Cardiac muscle cell (in vitro differentiated cells and primary cell): ENCODE measurements at regions not wholly inside any gene's neighbourhood (a gene's known extent, or its start where the extent isn't known, plus 50 kb on each side); places are given as distances from the start of the nearest gene placed in this dataset.
"Not testable (repeated sequence)": the region's sequence is repeated elsewhere in the genome, so short reads cannot be mapped to it uniquely, and the experiment has no call there.

ENCODE experiments used
- DNase-seq, 2 donors: peaks; one replicate each; pipeline versions ENCODE4 v3.0.0 to v3.0.0-alpha.2; 2010 to 2017; ENCODE audit warnings: low read depth in 1 of 2, low spot score in 1 of 2
- H3K27ac ChIP-seq: fragments of 200-600 bp; sonication (generic); 2 replicates; pipeline ENCODE4 v1.5.1; 2016
- H3K27me3 ChIP-seq: fragments of 200-600 bp; sonication (generic); 2 replicates; pipeline ENCODE4 v1.6.0; 2016; ENCODE audit warnings: control low read depth
- H3K36me3 ChIP-seq: fragments of 200-600 bp; sonication (generic); 2 replicates; pipeline ENCODE4 v1.5.1; 2016; ENCODE audit warnings: control low read depth
- H3K4me1 ChIP-seq: fragments of 200-600 bp; sonication (generic); 2 replicates; pipeline ENCODE4 v1.8.1; 2017; ENCODE audit warnings: low read depth, mild to moderate bottlenecking, mixed run types
- H3K4me3 ChIP-seq: fragments of 200-600 bp; sonication (generic); 2 replicates; pipeline ENCODE4 v1.5.1; 2016; ENCODE audit warnings: mild to moderate bottlenecking
- H3K9me3 ChIP-seq: fragments of 200-600 bp; sonication (generic); 2 replicates; pipeline ENCODE4 v1.5.1; 2017; ENCODE audit warnings: low read depth, mild to moderate bottlenecking, control low read depth
- TF ChIP-seq, protein P1 (sequence below): IDR thresholded peaks from 2 replicates; pipeline ENCODE4 v1.5.1; 2012; ENCODE audit warnings: low read depth, mild to moderate bottlenecking, low read length

DNA sequence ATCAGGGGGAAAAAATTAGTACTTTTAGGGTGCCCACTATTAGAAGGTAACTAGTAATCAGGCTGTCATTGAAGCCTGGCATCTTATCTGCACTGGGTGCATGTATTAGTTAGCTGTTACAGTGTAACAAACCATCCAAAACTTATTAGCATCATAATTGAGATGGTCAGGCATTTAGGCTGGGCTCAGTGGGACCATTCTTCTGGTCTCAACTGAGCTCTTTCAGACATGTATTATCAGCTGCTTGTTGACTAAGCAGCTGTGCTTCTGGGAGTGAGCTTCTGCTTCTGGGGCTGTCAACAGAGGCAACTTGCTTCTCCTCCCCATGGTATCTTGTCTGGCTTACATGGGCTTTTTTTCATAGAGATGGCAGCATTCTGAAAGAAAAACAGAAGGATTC, 154.0 kb upstream of the ZNF92 start:
- TF ChIP-seq, protein P1, sequence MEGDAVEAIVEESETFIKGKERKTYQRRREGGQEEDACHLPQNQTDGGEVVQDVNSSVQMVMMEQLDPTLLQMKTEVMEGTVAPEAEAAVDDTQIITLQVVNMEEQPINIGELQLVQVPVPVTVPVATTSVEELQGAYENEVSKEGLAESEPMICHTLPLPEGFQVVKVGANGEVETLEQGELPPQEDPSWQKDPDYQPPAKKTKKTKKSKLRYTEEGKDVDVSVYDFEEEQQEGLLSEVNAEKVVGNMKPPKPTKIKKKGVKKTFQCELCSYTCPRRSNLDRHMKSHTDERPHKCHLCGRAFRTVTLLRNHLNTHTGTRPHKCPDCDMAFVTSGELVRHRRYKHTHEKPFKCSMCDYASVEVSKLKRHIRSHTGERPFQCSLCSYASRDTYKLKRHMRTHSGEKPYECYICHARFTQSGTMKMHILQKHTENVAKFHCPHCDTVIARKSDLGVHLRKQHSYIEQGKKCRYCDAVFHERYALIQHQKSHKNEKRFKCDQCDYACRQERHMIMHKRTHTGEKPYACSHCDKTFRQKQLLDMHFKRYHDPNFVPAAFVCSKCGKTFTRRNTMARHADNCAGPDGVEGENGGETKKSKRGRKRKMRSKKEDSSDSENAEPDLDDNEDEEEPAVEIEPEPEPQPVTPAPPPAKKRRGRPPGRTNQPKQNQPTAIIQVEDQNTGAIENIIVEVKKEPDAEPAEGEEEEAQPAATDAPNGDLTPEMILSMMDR = no peak
- Histone ChIP-seq H3K4me1 (no peaks in the 10 kb centered on the region), H3K4me3 (no peak overlapping the region), H3K27ac (no peak overlapping the region), H3K36me3 (no peaks in the 10 kb centered on the region), H3K27me3 (no peaks in the 10 kb centered on the region), H3K9me3 (no peaks in the 10 kb centered on the region)
- DNase-seq = no peak

DNA sequence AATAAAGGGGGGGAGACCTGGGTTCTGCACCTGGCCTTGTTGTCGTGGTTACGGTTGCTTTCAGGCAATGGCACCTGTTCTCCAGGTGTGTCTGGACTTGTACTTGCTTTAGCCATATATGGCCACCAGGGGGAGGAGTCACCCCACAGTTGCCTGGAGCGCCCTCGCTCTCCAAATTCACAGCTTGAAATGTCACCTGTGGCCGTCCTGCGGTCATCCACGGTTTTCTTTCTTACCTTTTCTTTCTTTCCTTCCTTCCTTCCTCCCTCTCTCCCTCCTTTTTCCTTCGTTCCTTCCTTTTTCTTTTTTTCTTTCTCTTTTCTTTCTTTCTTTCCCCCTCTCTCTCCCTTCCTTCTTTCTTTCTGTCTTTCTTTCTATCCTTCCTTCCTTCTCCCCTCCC, 157.2 kb upstream of the ZNF92 start:
- Histone ChIP-seq H3K4me1 (no peaks in the 10 kb centered on the region), H3K27me3 (no peaks in the 10 kb centered on the region), H3K9me3 (no peaks in the 10 kb centered on the region), H3K36me3 (no peaks in the 10 kb centered on the region), H3K4me3 (no peak overlapping the region), H3K27ac (no peak overlapping the region)
- TF ChIP-seq, protein P1 = peak; percentile 51
- DNase-seq = peak; percentile 41 to 77

DNA sequence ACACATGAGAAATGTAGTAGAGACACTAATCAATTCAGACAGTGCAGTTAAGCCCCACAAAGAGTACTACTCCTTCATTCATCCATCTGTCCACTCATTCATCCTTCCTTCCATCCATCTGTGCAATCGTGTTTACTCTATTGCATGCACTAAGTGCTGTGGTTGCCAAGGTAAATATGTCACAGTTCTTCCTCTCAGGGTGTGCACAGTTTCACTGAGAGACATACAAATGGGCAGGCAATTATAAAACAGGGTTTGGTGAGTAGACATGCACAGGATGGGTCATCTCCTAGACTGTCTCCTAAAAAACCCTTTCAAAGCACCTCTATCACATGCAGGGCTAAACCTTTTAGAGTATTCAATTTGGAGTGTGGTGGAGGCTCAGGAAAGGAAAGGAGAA, 160.4 kb upstream of the ZNF92 start:
- not testable (repeated sequence) for DNase-seq

DNA sequence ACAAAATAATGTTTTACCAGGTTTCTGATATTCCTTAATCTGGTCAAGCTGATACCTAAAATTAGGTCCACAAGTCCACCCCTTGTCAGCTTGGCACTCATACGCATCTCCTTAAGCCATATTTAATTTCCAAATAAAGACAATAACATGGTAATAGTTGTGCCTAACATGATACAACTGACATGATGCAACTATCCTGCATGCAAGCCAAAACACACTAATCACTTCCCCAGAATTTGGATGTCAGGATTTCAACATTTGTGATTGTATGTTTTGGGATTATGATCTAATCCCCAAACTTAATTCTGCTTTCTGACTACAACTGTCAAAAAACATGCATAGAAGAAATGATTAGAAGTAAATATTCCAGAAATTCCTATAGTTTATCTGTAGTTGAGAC, 174.4 kb upstream of the ZNF92 start:
- H3K27ac ChIP-seq, H3K9me3 ChIP-seq, DNase-seq, H3K27me3 ChIP-seq, H3K4me1 ChIP-seq, H3K4me3 ChIP-seq, H3K36me3 ChIP-seq: not testable (repeated sequence)

More for the DNA sequence above, 160.4 kb upstream of the ZNF92 start:
- H3K4me1 ChIP-seq, H3K4me3 ChIP-seq, H3K36me3 ChIP-seq, H3K27me3 ChIP-seq, H3K9me3 ChIP-seq, H3K27ac ChIP-seq: not testable (repeated sequence)

DNA sequence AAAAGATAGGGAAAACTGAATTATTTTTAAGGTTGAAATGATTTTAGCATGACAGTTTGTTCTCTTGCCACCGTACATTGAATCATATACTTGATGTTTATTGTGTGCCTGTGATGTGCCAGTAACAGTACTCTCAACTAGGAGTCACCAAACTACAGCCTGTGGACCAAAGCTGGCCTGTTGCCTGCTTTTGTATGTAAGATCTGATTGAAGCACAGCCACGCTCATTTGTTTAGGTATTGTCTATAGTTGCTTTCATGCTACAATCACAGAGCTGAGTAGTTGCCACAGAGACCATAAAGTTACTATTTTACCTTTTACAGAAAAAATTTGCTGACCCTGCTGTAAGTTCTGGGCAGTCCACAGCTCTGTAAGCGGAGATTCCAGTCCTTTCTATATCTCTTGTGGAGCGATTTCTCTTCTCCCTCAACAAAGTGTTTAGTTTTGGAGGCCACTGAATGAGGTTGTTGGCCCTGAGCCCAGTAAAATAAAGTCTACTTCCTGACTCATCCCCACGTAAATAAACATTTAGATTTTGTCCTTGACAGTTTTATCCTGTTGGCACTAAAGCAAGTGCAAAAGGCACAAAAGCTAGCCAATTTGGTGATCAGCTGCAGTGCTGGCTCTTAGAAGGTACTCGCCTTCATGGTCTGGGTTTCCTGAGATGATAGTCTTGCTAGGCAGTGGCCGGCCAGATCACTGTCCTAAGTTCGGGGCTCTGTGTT, 180.2 kb upstream of the ZNF92 start:
- H3K9me3 ChIP-seq, H3K4me1 ChIP-seq, H3K27ac ChIP-seq, DNase-seq, H3K36me3 ChIP-seq, H3K27me3 ChIP-seq, H3K4me3 ChIP-seq: not testable (repeated sequence)

DNA sequence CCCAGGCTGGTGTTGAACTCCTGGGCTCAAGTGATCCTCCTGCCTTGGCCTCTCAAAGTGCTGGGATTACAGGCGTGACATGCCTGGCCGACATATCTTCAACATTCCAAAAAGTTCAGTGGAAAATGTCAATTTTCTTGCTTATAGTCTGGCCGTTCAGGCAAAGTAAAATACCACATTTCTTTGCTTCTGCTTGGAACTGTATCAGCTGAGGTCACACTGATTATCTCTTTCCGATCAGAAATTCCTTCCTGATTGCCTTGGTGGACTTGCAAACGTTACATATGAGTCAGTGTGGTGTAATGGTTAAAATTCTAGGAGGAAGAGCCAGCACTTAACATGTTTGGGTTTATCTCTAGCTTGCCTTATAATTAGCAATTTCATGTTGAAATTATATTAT, 170.6 kb upstream of the ERV3-1 start:
- not testable (repeated sequence) for H3K4me3 ChIP-seq, H3K9me3 ChIP-seq, H3K36me3 ChIP-seq, H3K27me3 ChIP-seq, H3K27ac ChIP-seq, H3K4me1 ChIP-seq
- peak in 1 of 2 donors; percentile 3 for DNase-seq

DNA sequence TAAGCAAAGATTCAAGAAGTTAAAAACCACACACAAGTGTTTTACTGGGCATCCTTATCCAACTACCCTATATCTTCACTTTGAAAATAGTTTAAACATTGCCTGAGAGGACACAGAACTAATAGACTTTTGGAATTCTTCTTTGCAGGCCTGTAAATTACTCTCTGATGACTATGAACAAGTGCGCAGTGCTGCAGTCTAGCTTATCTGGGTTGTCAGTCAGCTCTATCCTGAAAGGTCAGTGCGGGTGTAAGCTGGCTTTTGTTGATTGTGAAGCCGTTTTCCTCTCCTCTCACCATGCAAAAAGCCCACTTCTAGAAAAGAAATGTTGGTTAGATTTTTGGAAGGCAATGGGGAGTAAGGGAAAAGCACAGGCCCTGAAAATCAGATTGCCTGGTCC, 143.6 kb upstream of the ERV3-1 start:
- H3K36me3 ChIP-seq, H3K4me3 ChIP-seq, H3K4me1 ChIP-seq, H3K27me3 ChIP-seq, DNase-seq, H3K9me3 ChIP-seq: not testable (repeated sequence)
- H3K27ac ChIP-seq = peak overlapping the region; percentile 49

DNA sequence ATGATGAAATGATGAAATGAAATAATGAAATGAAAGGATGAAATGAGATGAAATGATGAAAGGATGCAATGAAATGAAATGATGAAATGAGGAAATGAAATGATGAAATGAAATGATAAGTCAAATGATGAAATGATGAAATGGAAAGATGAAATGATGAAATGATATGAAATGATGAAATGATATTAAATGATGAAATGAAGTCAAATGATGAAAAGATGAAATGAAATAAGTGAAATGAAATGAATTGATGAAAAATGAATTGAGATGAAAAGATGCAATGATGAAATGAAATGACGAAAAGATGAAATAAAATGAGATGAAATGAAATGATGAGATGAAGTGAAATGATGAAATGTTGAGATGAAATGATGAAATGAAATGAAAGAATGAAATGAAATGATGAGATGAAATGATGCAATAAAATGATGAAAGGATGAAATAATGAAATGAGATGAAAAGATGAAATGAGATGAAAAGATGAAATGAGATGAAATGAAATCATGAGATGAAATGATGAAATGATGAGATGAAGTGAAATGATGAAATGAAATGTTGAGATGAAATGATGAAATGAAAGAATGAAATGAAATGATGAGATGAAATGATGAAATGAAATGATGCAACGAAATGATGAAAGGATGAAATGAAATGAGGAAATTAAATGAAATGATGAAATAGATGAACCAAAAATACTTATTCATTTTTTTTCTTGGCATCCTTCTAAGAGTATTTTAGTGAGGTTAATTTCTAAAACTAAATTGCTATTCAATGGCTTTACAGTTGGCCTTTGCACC, 139.8 kb upstream of the ERV3-1 start:
- not testable (repeated sequence) for H3K4me3 ChIP-seq, H3K4me1 ChIP-seq, H3K36me3 ChIP-seq, H3K27ac ChIP-seq, H3K27me3 ChIP-seq, DNase-seq, H3K9me3 ChIP-seq

DNA sequence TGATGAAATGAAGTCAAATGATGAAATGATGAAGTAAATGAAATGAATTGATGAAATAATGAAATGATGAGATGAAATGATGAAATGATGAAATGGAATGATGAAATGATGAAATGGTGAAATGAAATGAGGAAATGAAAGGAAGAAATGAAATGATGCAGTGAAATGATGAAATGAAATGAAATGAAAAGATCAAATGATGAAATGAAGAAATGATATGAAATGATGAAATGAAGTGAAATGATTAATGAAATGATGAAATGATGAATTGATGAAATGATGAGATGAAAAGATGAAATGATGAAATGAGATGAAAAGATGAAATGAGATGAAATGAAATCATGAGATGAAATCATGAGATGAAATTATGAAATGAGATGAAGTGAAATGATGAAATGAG, 139.2 kb upstream of the ERV3-1 start:
- not testable (repeated sequence) for H3K4me1 ChIP-seq, H3K9me3 ChIP-seq, H3K27ac ChIP-seq, DNase-seq, H3K36me3 ChIP-seq, H3K27me3 ChIP-seq, H3K4me3 ChIP-seq

DNA sequence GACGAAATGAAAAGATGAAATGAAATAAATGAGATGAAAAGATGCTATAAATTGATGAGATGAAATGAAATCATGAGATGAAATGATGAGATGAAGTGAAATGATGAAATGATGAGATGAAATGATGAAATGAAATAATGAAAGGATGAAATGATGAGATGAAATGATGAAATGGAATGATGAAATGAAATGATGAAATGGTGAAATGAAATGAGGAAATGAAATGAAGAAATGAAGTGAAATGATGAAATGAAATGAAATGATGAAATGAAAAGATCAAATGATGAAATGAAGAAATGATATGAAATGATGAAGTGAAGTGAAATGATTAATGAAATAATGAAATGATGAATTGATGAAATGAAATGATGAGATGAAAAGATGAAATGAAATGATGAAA, 138.5 kb upstream of the ERV3-1 start:
- not testable (repeated sequence) for DNase-seq, H3K9me3 ChIP-seq, H3K36me3 ChIP-seq, H3K27me3 ChIP-seq, H3K4me1 ChIP-seq, H3K4me3 ChIP-seq, H3K27ac ChIP-seq

DNA sequence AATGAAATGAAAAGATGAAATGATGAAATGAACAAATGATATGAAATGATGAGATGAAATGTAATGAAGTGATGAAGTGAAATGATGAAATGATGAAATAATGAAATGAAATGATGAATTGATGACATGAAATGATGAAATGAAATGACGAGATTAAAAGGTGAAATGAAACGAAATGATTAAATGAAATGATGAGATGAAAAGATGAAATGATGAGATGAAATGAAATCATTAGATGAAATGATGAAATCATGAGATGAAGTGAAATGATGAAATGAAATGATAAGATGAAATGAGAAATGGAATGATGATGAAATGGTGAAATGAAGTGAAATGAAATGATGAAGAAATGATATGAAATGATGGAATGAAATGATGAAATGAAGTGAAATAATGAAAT, 138.1 kb upstream of the ERV3-1 start:
- H3K36me3 ChIP-seq, H3K27ac ChIP-seq, DNase-seq, H3K4me3 ChIP-seq, H3K4me1 ChIP-seq, H3K9me3 ChIP-seq, H3K27me3 ChIP-seq: not testable (repeated sequence)

DNA sequence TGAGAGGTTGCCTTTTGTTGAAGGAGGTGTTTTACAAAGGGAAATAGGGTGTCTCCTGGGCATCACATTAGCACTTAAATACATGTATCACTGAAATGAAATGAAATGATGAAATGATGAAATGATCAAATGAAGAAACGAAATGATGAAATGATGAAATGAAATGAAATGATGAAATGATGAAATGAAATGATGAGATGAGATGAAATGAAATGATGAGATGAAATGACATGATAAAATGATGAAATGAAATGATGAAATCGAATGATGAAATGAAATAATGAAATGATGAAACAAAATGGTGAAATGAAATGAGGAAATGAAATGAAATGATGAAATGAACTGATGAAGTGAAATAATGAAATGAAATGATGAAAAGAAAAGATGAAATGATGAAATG, 137.6 kb upstream of the ERV3-1 start:
- not testable (repeated sequence) for H3K27ac ChIP-seq, DNase-seq, H3K9me3 ChIP-seq, H3K4me3 ChIP-seq, H3K27me3 ChIP-seq, H3K4me1 ChIP-seq, H3K36me3 ChIP-seq
